ENCODE measurements at regions not wholly inside any gene's neighbourhood (a gene's known extent, or its start where the extent isn't known, plus 50 kb on each side); places are given as distances from the start of the nearest gene placed in this dataset.
"Not testable (repeated sequence)": the region's sequence is repeated elsewhere in the genome, so short reads cannot be mapped to it uniquely, and the experiment has no call there.

- ChIA-PET POLR2A (no interaction called here), CTCF (no interaction called here)
These were observed 101.8 kb downstream of the NUFIP1 start for GRCh38 chr13:44887515-44887914.

- CTCF ChIA-PET = no interaction called here
- POLR2A ChIA-PET = no interaction called here
These were observed 105.1 kb downstream of the NUFIP1 start for GRCh38 chr13:44884076-44884729.

- CTCF ChIA-PET = no interaction called here
- POLR2A ChIA-PET = no interaction called here
These were observed 109.7 kb downstream of the NUFIP1 start for GRCh38 chr13:44879452-44880058.

- POLR2A ChIA-PET = no interaction called here
These were observed 112.4 kb downstream of the NUFIP1 start for GRCh38 chr13:44876782-44877324.

GRCh38 chr13:44874886-44875630, 114.2 kb downstream of the NUFIP1 start:
- ChIA-PET CTCF (no interaction called here), POLR2A (no interaction called here)

More at GRCh38 chr13:44876782-44877324, 112.4 kb downstream of the NUFIP1 start:
- CTCF ChIA-PET = no interaction called here

- ChIA-PET POLR2A (no interaction called here), CTCF (no interaction called here)
These were observed 115.1 kb downstream of the NUFIP1 start for GRCh38 chr13:44874176-44874575.

- CTCF ChIA-PET = no interaction called here
These were observed 115.8 kb downstream of the NUFIP1 start for GRCh38 chr13:44873461-44873860.

GRCh38 chr13:44872751-44873150, 116.5 kb downstream of the NUFIP1 start:
- CTCF ChIA-PET = no interaction called here
- POLR2A ChIA-PET = interaction anchor here (0.6 kb wide), 1 partner anchor 62 kb away, joined by 5 read pairs; no protein-coding TSS in a partner anchor

More at GRCh38 chr13:44873461-44873860, 115.8 kb downstream of the NUFIP1 start:
- POLR2A ChIA-PET = interaction anchor here (0.6 kb wide), 1 partner anchor 61 kb away, joined by 5 read pairs; no protein-coding TSS in a partner anchor

- POLR2A ChIA-PET = no interaction called here
- CTCF ChIA-PET = no interaction called here
These were observed 118.8 kb downstream of the NUFIP1 start for GRCh38 chr13:44870456-44870929.

GRCh38 chr13:44869167-44869566, 120.1 kb downstream of the NUFIP1 start:
- CTCF ChIA-PET = no interaction called here
- POLR2A ChIA-PET = no interaction called here

GRCh38 chr13:44868397-44868796, 120.9 kb downstream of the NUFIP1 start:
- POLR2A ChIA-PET = no interaction called here
- CTCF ChIA-PET = no interaction called here

GRCh38 chr13:44867825-44868224, 121.4 kb downstream of the NUFIP1 start:
- CTCF ChIA-PET = no interaction called here
- POLR2A ChIA-PET = no interaction called here

- POLR2A ChIA-PET = no interaction called here
- CTCF ChIA-PET = no interaction called here
These were observed 122.8 kb downstream of the NUFIP1 start for GRCh38 chr13:44866411-44866911.

GRCh38 chr13:44865722-44866410, 123.4 kb downstream of the NUFIP1 start:
- POLR2A ChIA-PET = no interaction called here
- CTCF ChIA-PET = no interaction called here

- POLR2A ChIA-PET, CTCF ChIA-PET: not testable (repeated sequence)
These were observed 125.6 kb downstream of the NUFIP1 start for GRCh38 chr13:44863641-44864040.

GRCh38 chr13:44860454-44860853, 128.8 kb downstream of the NUFIP1 start:
- POLR2A ChIA-PET = no interaction called here
- CTCF ChIA-PET = no interaction called here

- CTCF ChIA-PET = no interaction called here
- POLR2A ChIA-PET = no interaction called here
These were observed 131.5 kb downstream of the NUFIP1 start for GRCh38 chr13:44857736-44858135.

GRCh38 chr13:44857061-44857460, 132.2 kb downstream of the NUFIP1 start:
- CTCF ChIA-PET = no interaction called here
- POLR2A ChIA-PET = no interaction called here

- ChIA-PET CTCF (no interaction called here), POLR2A (no interaction called here)
These were observed 133.4 kb downstream of the NUFIP1 start for GRCh38 chr13:44855860-44856259.
